HCT116 (cell line): ENCODE measurements at regions not wholly inside any gene's neighbourhood (a gene's known extent, or its start where the extent isn't known, plus 50 kb on each side); places are given as distances from the start of the nearest gene placed in this dataset.

Experiments used
- ATAC-seq: fragments of 200-7000 bp; cut with Tn5 transposase; 2 replicates; pipeline ENCODE4 v1.9.1; 2020; ENCODE audit warnings: mild to moderate bottlenecking, moderate library complexity
- BruUV-seq: library from RNA; stranded (reverse); fragments of 400-500 nt; replicated peaks from 2 replicates; lab custom pipeline; 2021; lab: Mats Ljungman, UMichigan
- CTCF ChIA-PET: fragments of 300-600 bp; sonication (Branson Sonifier 250); formaldehyde crosslinking; loops from one replicate; lab custom pipeline; 2021; ENCODE audit warnings: antibody characterized with exemption; lab: Charles Lee
- POLR2A ChIA-PET: fragments of 300-600, 350-600 bp; sonication (Branson Sonifier 250); formaldehyde crosslinking; loops from one replicate; lab custom pipeline; 2021; ENCODE audit warnings: antibody characterized with exemption; lab: Charles Lee
- RAD21 ChIA-PET, 2 experiments: fragments of 300-600 bp; sonication (Branson Sonifier 250); formaldehyde crosslinking; loops; one replicate each; lab custom pipeline; 2023; ENCODE audit warnings: low total read pairs in 2 of 2; ENCODE audit not compliant: uncharacterized antibody in 2 of 2, unreplicated experiment in 2 of 2, low non-redundant PET in 1 of 2; lab: Charles Lee
- DNase-seq: peaks from one replicate; pipeline ENCODE4 v3.0.0-alpha.2; 2010; ENCODE audit warnings: low read depth, low spot score
- H2AFZ ChIP-seq: fragments of 200-600 bp; shearing (Covaris generic), sonication (generic); 2 replicates; pipeline ENCODE4 v1.6.1; 2017; ENCODE audit warnings: low read depth, mixed run types, mixed read lengths, antibody characterized with exemption, low read length; ENCODE audit not compliant: poor library complexity, severe bottlenecking
- H3K27ac ChIP-seq: 2 replicates; pipeline ENCODE4 v1.5.1; 2012; ENCODE audit warnings: low read depth, low read length
- H3K27me3 ChIP-seq: fragments of 200-600 bp; sonication (generic); 2 replicates; pipeline ENCODE4 v1.6.1; 2016; ENCODE audit warnings: mixed run types, low read length, mixed read lengths; ENCODE audit not compliant: insufficient read depth
- H3K36me3 ChIP-seq, 2 experiments: fragments of 200-500 bp in 1 of 2; fragments of 200-600 bp in 1 of 2; sonication (Bioruptor generic) in 1 of 2; sonication (generic) in 1 of 2; 2 replicates each; pipeline versions ENCODE4 v1.5.1 to v1.6.1; 2014 to 2016; ENCODE audit warnings: low read length in 2 of 2, inconsistent platforms in 1 of 2, mixed read lengths in 1 of 2, mixed run types in 1 of 2; ENCODE audit not compliant: insufficient read depth in 2 of 2, control insufficient read depth in 1 of 2
- H3K4me1 ChIP-seq, 2 experiments: fragments of 200-600 bp in 1 of 2; sonication (generic) in 1 of 2; 2 replicates each; pipeline versions ENCODE4 v1.5.1 to v1.6.1; 2012 to 2017; ENCODE audit warnings: low read length in 2 of 2, inconsistent platforms in 1 of 2, mild to moderate bottlenecking in 1 of 2, mixed read lengths in 1 of 2, mixed run types in 1 of 2, moderate library complexity in 1 of 2; ENCODE audit not compliant: insufficient read depth in 2 of 2, control insufficient read depth in 1 of 2
- H3K4me2 ChIP-seq: fragments of 200-600 bp; sonication (generic); 2 replicates; pipeline ENCODE4 v1.6.1; 2017; ENCODE audit warnings: mixed run types, low read length, mixed read lengths
- H3K4me3 ChIP-seq, 2 experiments: fragments of 200-600 bp in 1 of 2; sonication (generic) in 1 of 2; replicated peaks in 1 of 2; 2 replicates each; pipeline ENCODE4 v1.5.1; 2011 to 2016; ENCODE audit warnings: low read length in 2 of 2, control low read depth in 1 of 2, low read depth in 1 of 2, mild to moderate bottlenecking in 1 of 2, mixed read lengths in 1 of 2, mixed run types in 1 of 2
- H3K79me2 ChIP-seq: fragments of 200-600 bp; sonication (generic); 2 replicates; pipeline ENCODE4 v1.6.1; 2017; ENCODE audit warnings: mild to moderate bottlenecking, mixed run types, low read length, moderate library complexity, mixed read lengths; ENCODE audit not compliant: insufficient read depth
- H3K9ac ChIP-seq: fragments of 200-600 bp; sonication (generic); 2 replicates; pipeline ENCODE4 v1.6.1; 2016; ENCODE audit warnings: low read length, mixed read lengths
- H3K9me2 ChIP-seq: fragments of 200-600 bp; sonication (generic), shearing (Covaris generic); 2 replicates; pipeline ENCODE4 v1.6.1; 2017; ENCODE audit warnings: mixed run types, mild to moderate bottlenecking, moderate library complexity; ENCODE audit not compliant: insufficient read depth
- H3K9me3 ChIP-seq, 2 experiments: fragments of 200-500 bp in 1 of 2; fragments of 200-600 bp in 1 of 2; sonication (Bioruptor generic) in 1 of 2; sonication (generic) in 1 of 2; 2 replicates each; pipeline ENCODE4 v1.6.1; 2014 to 2017; ENCODE audit warnings: low read length in 2 of 2, mixed read lengths in 2 of 2, inconsistent platforms in 1 of 2, low read depth in 1 of 2, mild to moderate bottlenecking in 1 of 2, mixed run types in 1 of 2, moderate library complexity in 1 of 2; ENCODE audit not compliant: control insufficient read depth in 1 of 2, insufficient read depth in 1 of 2
- H4K20me1 ChIP-seq: fragments of 200-600 bp; sonication (generic), shearing (Covaris generic); 2 replicates; pipeline ENCODE4 v1.6.1; 2017; ENCODE audit warnings: mixed run types, mild to moderate bottlenecking, moderate library complexity; ENCODE audit not compliant: insufficient read depth
- CBX3 ChIP-seq: IDR thresholded peaks from 2 replicates; pipeline ENCODE4 v1.6.1; 2012; ENCODE audit warnings: low read depth
- EGR1 ChIP-seq: IDR thresholded peaks from 2 replicates; pipeline ENCODE4 v1.6.1; 2012; ENCODE audit warnings: low read depth
- ELF1 ChIP-seq: IDR thresholded peaks from 2 replicates; pipeline ENCODE4 v1.6.1; 2012; ENCODE audit warnings: low read depth, borderline replicate concordance
- EZH2 ChIP-seq: fragments of 200-600 bp; sonication (generic); IDR thresholded peaks from 2 replicates; pipeline ENCODE4 v1.6.1; 2017; ENCODE audit warnings: antibody characterized with exemption, mixed run types
- JUND ChIP-seq: IDR thresholded peaks from 2 replicates; pipeline ENCODE4 v1.6.1; 2012
- POLR2A ChIP-seq: IDR thresholded peaks from 2 replicates; pipeline ENCODE4 v1.7.0; 2011; ENCODE audit warnings: borderline replicate concordance; ENCODE audit not compliant: insufficient read depth, insufficient read length; ENCODE audit errors: extremely low read depth
- SIN3A ChIP-seq: IDR thresholded peaks from 2 replicates; pipeline ENCODE4 v1.6.1; 2012; ENCODE audit warnings: low read depth
- SP1 ChIP-seq: IDR thresholded peaks from 2 replicates; pipeline ENCODE4 v1.6.1; 2012; ENCODE audit warnings: low read depth
- SRF ChIP-seq: IDR thresholded peaks from 2 replicates; pipeline ENCODE4 v1.6.1; 2012; ENCODE audit warnings: low read depth
- TCF7L2 ChIP-seq: IDR thresholded peaks from 2 replicates; pipeline ENCODE4 v1.7.0; 2011; ENCODE audit warnings: borderline replicate concordance, inconsistent platforms; ENCODE audit not compliant: insufficient read depth, insufficient read length; ENCODE audit errors: extremely low read depth
- YY1 ChIP-seq: IDR thresholded peaks from 2 replicates; pipeline ENCODE4 v1.6.1; 2011; ENCODE audit warnings: low read length, low read depth, moderate library complexity, mild to moderate bottlenecking; ENCODE audit not compliant: insufficient replicate concordance; ENCODE audit errors: extremely low read depth
- ZFX ChIP-seq: fragments of 450-650 bp; IDR thresholded peaks from 2 replicates; pipeline ENCODE4 v1.6.1; 2017
- ZNF274 ChIP-seq: fragments of 200-500 bp; sonication (Bioruptor generic); IDR thresholded peaks from 2 replicates; pipeline ENCODE4 v1.6.1; 2014; ENCODE audit warnings: mild to moderate bottlenecking, low read depth, low read length, inconsistent platforms
- intact Hi-C: fragments of 100-400 bp; cut with micrococcal nuclease; formaldehyde crosslinking; loops from 2 replicates; pipeline ENCODE4 v1.10.0; 2022
- TF ChIP-seq, protein P1 (sequence below), 3 experiments: fragments of 200-600 bp in 1 of 3; sonication (generic) in 1 of 3; IDR thresholded peaks in 2 of 3; conservative IDR thresholded peaks in 1 of 3; 2 replicates each; pipeline ENCODE4 v1.5.1; 2012 to 2017; ENCODE audit warnings: low read depth in 2 of 3, low read length in 2 of 3, antibody characterized with exemption in 1 of 3, borderline replicate concordance in 1 of 3, control low read depth in 1 of 3, mild to moderate bottlenecking in 1 of 3, mixed read lengths in 1 of 3, mixed run types in 1 of 3, moderate library complexity in 1 of 3; ENCODE audit not compliant: insufficient read depth in 1 of 3
- TF ChIP-seq, protein P2 (sequence below): IDR thresholded peaks from 2 replicates; pipeline ENCODE4 v1.6.1; 2012
- TF ChIP-seq, protein P3 (sequence below): IDR thresholded peaks from 2 replicates; pipeline ENCODE4 v1.6.1; 2012; ENCODE audit warnings: low read depth
- TF ChIP-seq, protein P4 (sequence below): IDR thresholded peaks from 2 replicates; pipeline ENCODE4 v1.6.1; 2011; ENCODE audit warnings: mild to moderate bottlenecking, low read length, moderate library complexity; ENCODE audit not compliant: insufficient replicate concordance; ENCODE audit errors: extremely low read depth

DNA sequence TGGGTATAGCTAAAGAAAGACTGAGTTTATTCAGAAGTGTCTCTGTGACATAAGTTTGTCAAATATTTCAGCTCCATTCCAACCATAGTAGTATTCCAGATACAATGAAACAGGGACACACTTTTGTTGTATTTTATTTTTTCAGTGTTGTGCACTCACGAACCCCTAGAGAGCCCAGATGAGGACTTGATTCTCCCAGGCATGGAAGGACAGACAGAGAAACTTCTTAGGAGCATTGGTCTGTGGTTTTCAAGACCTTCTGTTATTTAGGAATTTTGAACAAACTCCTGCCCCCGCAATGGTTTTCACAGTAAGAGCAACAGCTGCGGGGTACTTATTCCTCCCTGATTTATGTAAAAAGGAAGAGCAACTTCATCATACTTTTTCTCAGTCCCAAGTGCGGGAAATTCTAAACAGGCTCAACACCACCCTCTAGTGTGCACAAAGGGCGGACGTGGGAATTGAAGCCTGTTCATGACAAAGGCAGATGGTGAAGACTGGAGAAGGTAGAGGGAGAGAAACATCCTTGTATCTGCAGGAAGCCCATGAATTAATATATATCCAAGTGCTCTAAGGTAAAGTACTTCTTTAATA lies 147.6 kb downstream of the PAH start (continued):
- TF ChIP-seq, protein P1, sequence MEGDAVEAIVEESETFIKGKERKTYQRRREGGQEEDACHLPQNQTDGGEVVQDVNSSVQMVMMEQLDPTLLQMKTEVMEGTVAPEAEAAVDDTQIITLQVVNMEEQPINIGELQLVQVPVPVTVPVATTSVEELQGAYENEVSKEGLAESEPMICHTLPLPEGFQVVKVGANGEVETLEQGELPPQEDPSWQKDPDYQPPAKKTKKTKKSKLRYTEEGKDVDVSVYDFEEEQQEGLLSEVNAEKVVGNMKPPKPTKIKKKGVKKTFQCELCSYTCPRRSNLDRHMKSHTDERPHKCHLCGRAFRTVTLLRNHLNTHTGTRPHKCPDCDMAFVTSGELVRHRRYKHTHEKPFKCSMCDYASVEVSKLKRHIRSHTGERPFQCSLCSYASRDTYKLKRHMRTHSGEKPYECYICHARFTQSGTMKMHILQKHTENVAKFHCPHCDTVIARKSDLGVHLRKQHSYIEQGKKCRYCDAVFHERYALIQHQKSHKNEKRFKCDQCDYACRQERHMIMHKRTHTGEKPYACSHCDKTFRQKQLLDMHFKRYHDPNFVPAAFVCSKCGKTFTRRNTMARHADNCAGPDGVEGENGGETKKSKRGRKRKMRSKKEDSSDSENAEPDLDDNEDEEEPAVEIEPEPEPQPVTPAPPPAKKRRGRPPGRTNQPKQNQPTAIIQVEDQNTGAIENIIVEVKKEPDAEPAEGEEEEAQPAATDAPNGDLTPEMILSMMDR (IDR thresholded peaks at IDR 0.05 in 2 of 3, conservative IDR thresholded peaks at IDR 0.05 in 1 of 3; ENCODE audit: borderline replicate concordance in 1 of 3, insufficient read depth in 1 of 3, low read depth in 2 of 3, low read length in 2 of 3): peak; percentile 44 to 75 (median 68); a peak in 5 of 6 replicates
- TF ChIP-seq JUND (no peak), EZH2 (no peak), YY1 (no peak), ZNF274 (no peak), EGR1 (no peak)
- TF ChIP-seq, protein P2, sequence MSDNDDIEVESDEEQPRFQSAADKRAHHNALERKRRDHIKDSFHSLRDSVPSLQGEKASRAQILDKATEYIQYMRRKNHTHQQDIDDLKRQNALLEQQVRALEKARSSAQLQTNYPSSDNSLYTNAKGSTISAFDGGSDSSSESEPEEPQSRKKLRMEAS: no peak

DNA sequence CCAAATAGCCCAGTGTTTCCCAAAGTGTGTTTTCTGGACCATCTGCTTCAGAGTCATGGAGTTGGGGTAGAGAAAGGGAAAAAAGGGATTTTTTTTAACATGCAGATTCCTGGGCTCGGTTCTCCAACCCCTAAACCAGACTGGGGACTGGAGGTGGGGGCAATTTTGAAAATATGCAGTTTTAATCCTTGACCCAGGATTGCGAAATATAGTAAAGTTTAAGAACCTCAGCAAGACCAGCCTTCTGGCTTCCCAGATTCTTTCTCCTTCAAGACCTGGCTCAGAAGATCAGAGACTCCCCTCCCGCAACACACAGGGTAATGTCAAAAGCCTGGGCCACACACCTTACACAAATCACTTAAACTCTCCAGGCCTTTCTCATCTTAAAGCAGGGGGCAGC lies 150.1 kb downstream of the PAH start:
- no peaks in the 10 kb centered on the region for H4K20me1 ChIP-seq
- no peaks in the 10 kb centered on the region for H3K4me1 ChIP-seq
- no peak for DNase-seq
- no peak overlapping the region for H3K4me3 ChIP-seq
- POLR2A ChIA-PET: no interaction called here
- CTCF ChIA-PET: no interaction called here
- H2AFZ ChIP-seq: no peak overlapping the region
- no peaks in the 10 kb centered on the region for H3K9me2 ChIP-seq
- no peaks in the 10 kb centered on the region for H3K9me3 ChIP-seq
- H3K4me2 ChIP-seq: no peak overlapping the region
- ATAC-seq: no peak
- H3K27me3 ChIP-seq: peaks cover 39% of the 10 kb centered on the region
- BruUV-seq: no TSS peak
- intact Hi-C loops: no loop called here
- no peak overlapping the region for H3K9ac ChIP-seq
- no peak overlapping the region for H3K27ac ChIP-seq
- RAD21 ChIA-PET: no interaction called here
- H3K36me3 ChIP-seq: no peaks in the 10 kb centered on the region
- no peaks in the 10 kb centered on the region for H3K79me2 ChIP-seq
- TF ChIP-seq POLR2A: no peak
- TF ChIP-seq SP1: no peak
- no peak for TF ChIP-seq SIN3A
- TF ChIP-seq SRF: no peak
- no peak for TF ChIP-seq TCF7L2
- TF ChIP-seq, protein P2: no peak
- no peak for TF ChIP-seq YY1
- TF ChIP-seq ELF1: no peak
- no peak for TF ChIP-seq ZFX
- TF ChIP-seq ZNF274: no peak
- TF ChIP-seq, protein P3, sequence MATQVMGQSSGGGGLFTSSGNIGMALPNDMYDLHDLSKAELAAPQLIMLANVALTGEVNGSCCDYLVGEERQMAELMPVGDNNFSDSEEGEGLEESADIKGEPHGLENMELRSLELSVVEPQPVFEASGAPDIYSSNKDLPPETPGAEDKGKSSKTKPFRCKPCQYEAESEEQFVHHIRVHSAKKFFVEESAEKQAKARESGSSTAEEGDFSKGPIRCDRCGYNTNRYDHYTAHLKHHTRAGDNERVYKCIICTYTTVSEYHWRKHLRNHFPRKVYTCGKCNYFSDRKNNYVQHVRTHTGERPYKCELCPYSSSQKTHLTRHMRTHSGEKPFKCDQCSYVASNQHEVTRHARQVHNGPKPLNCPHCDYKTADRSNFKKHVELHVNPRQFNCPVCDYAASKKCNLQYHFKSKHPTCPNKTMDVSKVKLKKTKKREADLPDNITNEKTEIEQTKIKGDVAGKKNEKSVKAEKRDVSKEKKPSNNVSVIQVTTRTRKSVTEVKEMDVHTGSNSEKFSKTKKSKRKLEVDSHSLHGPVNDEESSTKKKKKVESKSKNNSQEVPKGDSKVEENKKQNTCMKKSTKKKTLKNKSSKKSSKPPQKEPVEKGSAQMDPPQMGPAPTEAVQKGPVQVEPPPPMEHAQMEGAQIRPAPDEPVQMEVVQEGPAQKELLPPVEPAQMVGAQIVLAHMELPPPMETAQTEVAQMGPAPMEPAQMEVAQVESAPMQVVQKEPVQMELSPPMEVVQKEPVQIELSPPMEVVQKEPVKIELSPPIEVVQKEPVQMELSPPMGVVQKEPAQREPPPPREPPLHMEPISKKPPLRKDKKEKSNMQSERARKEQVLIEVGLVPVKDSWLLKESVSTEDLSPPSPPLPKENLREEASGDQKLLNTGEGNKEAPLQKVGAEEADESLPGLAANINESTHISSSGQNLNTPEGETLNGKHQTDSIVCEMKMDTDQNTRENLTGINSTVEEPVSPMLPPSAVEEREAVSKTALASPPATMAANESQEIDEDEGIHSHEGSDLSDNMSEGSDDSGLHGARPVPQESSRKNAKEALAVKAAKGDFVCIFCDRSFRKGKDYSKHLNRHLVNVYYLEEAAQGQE: no peak
- TF ChIP-seq CBX3: no peak
- TF ChIP-seq, protein P4, sequence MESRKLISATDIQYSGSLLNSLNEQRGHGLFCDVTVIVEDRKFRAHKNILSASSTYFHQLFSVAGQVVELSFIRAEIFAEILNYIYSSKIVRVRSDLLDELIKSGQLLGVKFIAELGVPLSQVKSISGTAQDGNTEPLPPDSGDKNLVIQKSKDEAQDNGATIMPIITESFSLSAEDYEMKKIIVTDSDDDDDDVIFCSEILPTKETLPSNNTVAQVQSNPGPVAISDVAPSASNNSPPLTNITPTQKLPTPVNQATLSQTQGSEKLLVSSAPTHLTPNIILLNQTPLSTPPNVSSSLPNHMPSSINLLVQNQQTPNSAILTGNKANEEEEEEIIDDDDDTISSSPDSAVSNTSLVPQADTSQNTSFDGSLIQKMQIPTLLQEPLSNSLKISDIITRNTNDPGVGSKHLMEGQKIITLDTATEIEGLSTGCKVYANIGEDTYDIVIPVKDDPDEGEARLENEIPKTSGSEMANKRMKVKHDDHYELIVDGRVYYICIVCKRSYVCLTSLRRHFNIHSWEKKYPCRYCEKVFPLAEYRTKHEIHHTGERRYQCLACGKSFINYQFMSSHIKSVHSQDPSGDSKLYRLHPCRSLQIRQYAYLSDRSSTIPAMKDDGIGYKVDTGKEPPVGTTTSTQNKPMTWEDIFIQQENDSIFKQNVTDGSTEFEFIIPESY: no peak
- no peak for TF ChIP-seq EGR1
